Mammary epithelial cell (primary cell): ENCODE measurements at regions not wholly inside any gene's neighbourhood (a gene's known extent, or its start where the extent isn't known, plus 50 kb on each side); places are given as distances from the start of the nearest gene placed in this dataset.
"Not testable (repeated sequence)": the region's sequence is repeated elsewhere in the genome, so short reads cannot be mapped to it uniquely, and the experiment has no call there.

Source experiments
- CTCF ChIP-seq, 2 donors: IDR thresholded peaks in 1 of 2; conservative IDR thresholded peaks in 1 of 2; 2 replicates each; pipeline ENCODE4 v1.5.1; 2011 to 2012; ENCODE audit warnings: inconsistent platforms in 2 of 2, low read length in 2 of 2, mild to moderate bottlenecking in 2 of 2, control low read depth in 1 of 2, low read depth in 1 of 2; ENCODE audit not compliant: insufficient read depth in 1 of 2; ENCODE audit errors: extremely low read depth in 1 of 2
- EZH2 ChIP-seq: IDR thresholded peaks from 2 replicates; pipeline ENCODE4 v1.6.1; 2012; ENCODE audit warnings: low read length, inconsistent platforms, borderline replicate concordance

GRCh38 chrX:3411626-3412025 is 65.2 kb upstream of the MXRA5 start:
- TF ChIP-seq EZH2; CTCF (conservative IDR thresholded peaks at IDR 0.05 in 1 of 2, IDR thresholded peaks at IDR 0.05 in 1 of 2; ENCODE audit: extremely low read depth in 1 of 2, insufficient read depth in 1 of 2, low read depth in 1 of 2, low read length in 2 of 2): not testable (repeated sequence)
